ENCODE measurements at regions not wholly inside any gene's neighbourhood (a gene's known extent, or its start where the extent isn't known, plus 50 kb on each side); places are given as distances from the start of the nearest gene placed in this dataset.

DNA sequence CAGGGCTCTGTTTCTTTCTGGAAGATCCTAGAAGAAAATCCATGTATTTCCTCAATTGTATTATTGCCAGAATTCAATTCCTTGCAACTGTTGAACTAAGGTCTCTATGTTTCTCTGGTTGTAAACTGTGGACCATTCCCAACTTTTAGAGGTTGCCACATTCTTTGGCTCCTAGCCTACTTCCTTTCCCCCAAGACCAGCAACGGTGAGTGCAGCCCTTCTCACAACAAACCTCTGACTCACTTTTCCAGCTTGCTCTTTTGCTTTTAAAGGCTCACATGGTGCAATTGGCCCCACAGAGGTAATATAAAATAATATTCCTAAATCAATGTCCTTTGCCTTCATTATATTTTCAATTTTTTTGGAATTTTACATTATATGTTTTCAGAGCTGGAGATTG lies 371.3 kb downstream of the SLITRK5 start:
- TF ChIP-seq, protein P1, sequence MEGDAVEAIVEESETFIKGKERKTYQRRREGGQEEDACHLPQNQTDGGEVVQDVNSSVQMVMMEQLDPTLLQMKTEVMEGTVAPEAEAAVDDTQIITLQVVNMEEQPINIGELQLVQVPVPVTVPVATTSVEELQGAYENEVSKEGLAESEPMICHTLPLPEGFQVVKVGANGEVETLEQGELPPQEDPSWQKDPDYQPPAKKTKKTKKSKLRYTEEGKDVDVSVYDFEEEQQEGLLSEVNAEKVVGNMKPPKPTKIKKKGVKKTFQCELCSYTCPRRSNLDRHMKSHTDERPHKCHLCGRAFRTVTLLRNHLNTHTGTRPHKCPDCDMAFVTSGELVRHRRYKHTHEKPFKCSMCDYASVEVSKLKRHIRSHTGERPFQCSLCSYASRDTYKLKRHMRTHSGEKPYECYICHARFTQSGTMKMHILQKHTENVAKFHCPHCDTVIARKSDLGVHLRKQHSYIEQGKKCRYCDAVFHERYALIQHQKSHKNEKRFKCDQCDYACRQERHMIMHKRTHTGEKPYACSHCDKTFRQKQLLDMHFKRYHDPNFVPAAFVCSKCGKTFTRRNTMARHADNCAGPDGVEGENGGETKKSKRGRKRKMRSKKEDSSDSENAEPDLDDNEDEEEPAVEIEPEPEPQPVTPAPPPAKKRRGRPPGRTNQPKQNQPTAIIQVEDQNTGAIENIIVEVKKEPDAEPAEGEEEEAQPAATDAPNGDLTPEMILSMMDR (conservative IDR thresholded peaks at IDR 0.05; ENCODE audit: low read depth, low read length): no peak
- TF ChIP-seq EZH2 (IDR thresholded peaks at IDR 0.05; ENCODE audit: low read length, unreplicated experiment) (no peak), EZH2phosphoT487 (IDR thresholded peaks at IDR 0.05; ENCODE audit: borderline replicate concordance, low read length) (no peak)
